K562 (cell line): ENCODE measurements at regions not wholly inside any gene's neighbourhood (a gene's known extent, or its start where the extent isn't known, plus 50 kb on each side); places are given as distances from the start of the nearest gene placed in this dataset.

Experiments used
- ATAC-seq: fragments of 200-7000 bp; cut with Tn5 transposase; 3 replicates; pipeline ENCODE4 v1.9.1; 2020; ENCODE audit warnings: moderate library complexity
- BruUV-seq: library from RNA; stranded (reverse); fragments of 400-500 nt; replicated peaks from 2 replicates; lab custom pipeline; 2021; lab: Mats Ljungman, UMichigan
- CTCF ChIA-PET: fragments of 300-600 bp; formaldehyde crosslinking; extraction: SDS; loops from one replicate; lab custom pipeline; 2021; ENCODE audit warnings: low intra/inter-chr PET ratio; lab: Yijun Ruan, JAX
- POLR2A ChIA-PET: fragments of 300-600, 350-650 bp; sonication (Branson Sonifier 250); formaldehyde crosslinking; extraction: SDS; loops from one replicate; lab custom pipeline; 2021; ENCODE audit warnings: antibody characterized with exemption, inconsistent platforms; lab: Yijun Ruan, JAX
- DNase-seq, 4 experiments: peaks; one replicate each; pipeline versions ENCODE4 v3.0.0 to v3.0.0-alpha.2; 2011 to 2018; ENCODE audit warnings: low spot score in 3 of 4, mixed read lengths in 3 of 4; ENCODE audit errors: extremely low read depth in 1 of 4
- FAIRE-seq: peaks from 2 replicates; lab custom pipeline; 2011; peaks lifted over from hg19 to GRCh38; lab: Jason Lieb, UNC
- H2AFZ ChIP-seq: 2 replicates; pipeline ENCODE4 v1.6.0; 2011; ENCODE audit warnings: low read depth, low read length, control low read depth, inconsistent platforms
- H3K27ac ChIP-seq: fragments of 200-600 bp; 3 replicates; pipeline ENCODE4 v1.8.0; 2011; ENCODE audit warnings: low read depth, mild to moderate bottlenecking, control low read depth, inconsistent platforms, low read length, moderate library complexity, mixed read lengths; ENCODE audit errors: extremely low read depth
- H3K27me3 ChIP-seq, 2 experiments: fragments of 300-600 bp in 1 of 2; 2 replicates in 1 of 2; 3 replicates in 1 of 2; pipeline versions ENCODE4 v1.6.0 to v1.8.0; 2011; ENCODE audit warnings: inconsistent platforms in 2 of 2, low read length in 2 of 2, mild to moderate bottlenecking in 1 of 2, mixed read lengths in 1 of 2, moderate library complexity in 1 of 2; ENCODE audit not compliant: control insufficient read depth in 2 of 2, insufficient read depth in 2 of 2
- H3K36me3 ChIP-seq: fragments of 300-600 bp; 3 replicates; pipeline ENCODE4 v1.8.0; 2011; ENCODE audit warnings: mild to moderate bottlenecking, low read length, inconsistent platforms; ENCODE audit not compliant: control insufficient read depth, insufficient read depth
- H3K4me1 ChIP-seq, 2 experiments: fragments of 200-600 bp in 1 of 2; replicated peaks in 1 of 2; 2 replicates in 1 of 2; 3 replicates in 1 of 2; pipeline versions ENCODE4 v1.5.1 to v1.8.0; 2011; ENCODE audit warnings: inconsistent platforms in 2 of 2, low read length in 2 of 2, mild to moderate bottlenecking in 1 of 2, mixed read lengths in 1 of 2, moderate library complexity in 1 of 2; ENCODE audit not compliant: control insufficient read depth in 2 of 2, insufficient read depth in 2 of 2
- H3K4me2 ChIP-seq: 2 replicates; pipeline ENCODE4 v1.6.1; 2011; ENCODE audit warnings: low read length, control low read depth, inconsistent platforms, mixed read lengths; ENCODE audit not compliant: insufficient read depth
- H3K4me3 ChIP-seq: fragments of 200-600 bp; sonication (generic), shearing (Covaris generic); 2 replicates; pipeline ENCODE4 v1.5.1; 2016; ENCODE audit warnings: control low read depth, inconsistent platforms
- H3K79me2 ChIP-seq: fragments of 200-600 bp; 3 replicates; pipeline ENCODE4 v1.8.0; 2011; ENCODE audit warnings: low read length, inconsistent platforms; ENCODE audit not compliant: control insufficient read depth, insufficient read depth
- H3K9ac ChIP-seq, 2 experiments: 2 replicates each; pipeline versions ENCODE4 v1.6.0 to v1.6.1; 2011; ENCODE audit warnings: low read depth in 2 of 2, low read length in 2 of 2, control low read depth in 1 of 2, inconsistent platforms in 1 of 2, mild to moderate bottlenecking in 1 of 2, mixed read lengths in 1 of 2; ENCODE audit not compliant: insufficient read depth in 1 of 2
- H3K9me1 ChIP-seq: one replicate; pipeline ENCODE4 v1.6.0; 2011; ENCODE audit warnings: inconsistent platforms, mild to moderate bottlenecking, low read length, moderate library complexity; ENCODE audit not compliant: control insufficient read depth, insufficient read depth
- H3K9me3 ChIP-seq: replicated peaks from 2 replicates; pipeline ENCODE4 v1.5.1; 2011; ENCODE audit warnings: low read depth, low read length, inconsistent platforms; ENCODE audit not compliant: control insufficient read depth, insufficient read depth
- H4K20me1 ChIP-seq: replicated peaks from 2 replicates; pipeline ENCODE4 v1.6.1; 2011; ENCODE audit warnings: low read length, inconsistent platforms, mixed read lengths; ENCODE audit not compliant: control insufficient read depth, insufficient read depth
- ESRRA ChIP-seq: fragments of 450-650 bp; IDR thresholded peaks from 2 replicates; pipeline ENCODE4 v1.6.1; 2014; ENCODE audit warnings: low read depth, mild to moderate bottlenecking, moderate library complexity, borderline replicate concordance
- HEY1 ChIP-seq: fragments of 250-450 bp; sonication (Bioruptor Pico); IDR thresholded peaks from 2 replicates; pipeline ENCODE4 v1.5.0; 2020; ENCODE audit warnings: mild to moderate bottlenecking, moderate library complexity, borderline replicate concordance
- HINFP ChIP-seq: fragments of 450-650 bp; conservative IDR thresholded peaks from 2 replicates; pipeline ENCODE4 v1.6.1; 2016; ENCODE audit warnings: missing genetic modification characterization, low read depth, mild to moderate bottlenecking, control low read depth, missing compliant biosample characterization
- NCOR1 ChIP-seq: fragments of 450-650 bp; IDR thresholded peaks from 2 replicates; pipeline ENCODE4 v1.6.1; 2016; ENCODE audit warnings: mild to moderate bottlenecking, moderate library complexity
- POLR2AphosphoS5 ChIP-seq: IDR thresholded peaks from 2 replicates; pipeline ENCODE4 v1.6.1; 2011; ENCODE audit warnings: mild to moderate bottlenecking, low read depth, low read length, moderate library complexity; ENCODE audit not compliant: control insufficient read depth, insufficient read depth
- YBX1 ChIP-seq: fragments of 450-650 bp; IDR thresholded peaks from 2 replicates; pipeline ENCODE4 v1.7.1; 2016; ENCODE audit warnings: mild to moderate bottlenecking
- ZNF253 ChIP-seq: fragments of 250-450 bp; sonication (Bioruptor Pico); conservative IDR thresholded peaks from 2 replicates; pipeline ENCODE4 v1.6.1; 2021; ENCODE audit warnings: mild to moderate bottlenecking
- WGBS: fragments of 100-300 bp; shearing (Covaris generic); methylation state at CpG from one replicate; pipeline ENCODE4 v1.1.6; 2016; ENCODE audit warnings: low coverage, mixed read lengths; ENCODE audit not compliant: insufficient coverage; ENCODE audit errors: missing lambda C conversion rate; 5-methylcytosine and 5-hydroxymethylcytosine counted together
- in situ Hi-C: fragments of 300-500 bp; cut with MboI; formaldehyde crosslinking; loops from 4 replicates; pipeline ENCODE4 v1.15.0; 2018; ENCODE audit warnings: inconsistent platforms, mixed read lengths
- intact Hi-C: fragments of 100-400 bp; cut with micrococcal nuclease; formaldehyde crosslinking; loops from 2 replicates; pipeline ENCODE4 v1.14.2; 2022

- H3K79me2 ChIP-seq, result no peaks in the 10 kb centered on the region
- ChIA-PET CTCF (no interaction called here), POLR2A (no interaction called here)
- H3K9me3 ChIP-seq, result no peaks in the 10 kb centered on the region
- TF ChIP-seq POLR2AphosphoS5 (no peak), YBX1 (no peak), HEY1 (no peak), ZNF253 (no peak), ESRRA (no peak), HINFP (tag) (no peak), NCOR1 (no peak)
- TF ChIP-seq, all 486 proteins: peak for 0
- Histone ChIP-seq H2AFZ (no peak overlapping the region), H3K4me3 (no peak overlapping the region), H3K4me1 (no peaks in the 10 kb centered on the region), H4K20me1 (no peaks in the 10 kb centered on the region), H3K9me1 (no peaks in the 10 kb centered on the region), H3K27me3 (no peaks in the 10 kb centered on the region; a peak in 1 of 5 replicates), H3K9ac (no peak overlapping the region), H3K27ac (no peak overlapping the region), H3K36me3 (no peaks in the 10 kb centered on the region), H3K4me2 (no peak overlapping the region)
- FAIRE-seq, result no peak
- 0% methylated on average over 3 of the region's 3 CpGs for WGBS
- no peak for ATAC-seq
- DNase-seq, result no peak
- BruUV-seq, result no TSS peak
- intact Hi-C loops (no loop called here), in situ Hi-C loops (no loop called here)
Measured at GRCh38 chr5:109943701-109944235, 254.0 kb downstream of the MAN2A1 start.
